HEK293 (cell line): ENCODE measurements at regions not wholly inside any gene's neighbourhood (a gene's known extent, or its start where the extent isn't known, plus 50 kb on each side); places are given as distances from the start of the nearest gene placed in this dataset.

Experiments
- CTCF ChIA-PET: fragments of 350-600 bp; formaldehyde crosslinking; extraction: SDS; loops from one replicate; lab custom pipeline; 2021; ENCODE audit warnings: antibody characterized with exemption; lab: Yijun Ruan, JAX
- POLR2A ChIA-PET: fragments of 300-600 bp; formaldehyde crosslinking; extraction: SDS; loops from one replicate; lab custom pipeline; 2020; ENCODE audit warnings: antibody characterized with exemption, inconsistent platforms; lab: Yijun Ruan, JAX
- H3K27ac ChIP-seq: fragments of 200-500 bp; sonication (Bioruptor generic); 2 replicates; pipeline ENCODE4 v1.5.1; 2014; ENCODE audit warnings: low read depth, low read length, control low read depth, inconsistent platforms; ENCODE audit errors: extremely low read depth
- H3K36me3 ChIP-seq, 2 experiments: fragments of 200-500 bp in 1 of 2; sonication (Bioruptor generic) in 1 of 2; 1 replicate in 1 of 2; 2 replicates in 1 of 2; pipeline ENCODE4 v1.5.1; 2014 to 2017; ENCODE audit warnings: inconsistent platforms in 2 of 2, low read length in 2 of 2; ENCODE audit not compliant: control insufficient read depth in 2 of 2, insufficient read depth in 1 of 2
- H3K4me1 ChIP-seq: fragments of 200-500 bp; sonication (Bioruptor generic); 2 replicates; pipeline ENCODE4 v1.5.1; 2014; ENCODE audit warnings: mild to moderate bottlenecking, low read length, inconsistent platforms; ENCODE audit not compliant: control insufficient read depth, insufficient read depth
- H3K4me3 ChIP-seq: 2 replicates; pipeline ENCODE4 v1.5.1; 2011; ENCODE audit warnings: low read depth, mild to moderate bottlenecking, control low read depth, low read length, moderate library complexity
- H3K9me3 ChIP-seq: fragments of 200-500 bp; sonication (Bioruptor generic); 2 replicates; pipeline ENCODE4 v1.5.1; 2014; ENCODE audit warnings: low read depth, low read length, inconsistent platforms; ENCODE audit not compliant: control insufficient read depth, insufficient read depth
- GLIS1 ChIP-seq: fragments of 450-650 bp; formaldehyde crosslinking; IDR thresholded peaks from 2 replicates; pipeline ENCODE4 v1.5.1; 2016; ENCODE audit warnings: missing biosample characterization, missing genetic modification characterization
- KLF1 ChIP-seq: fragments of 450-650 bp; formaldehyde crosslinking; IDR thresholded peaks from 2 replicates; pipeline ENCODE4 v1.5.1; 2016; ENCODE audit warnings: missing biosample characterization, missing genetic modification characterization
- PRDM6 ChIP-seq: fragments of 450-650 bp; formaldehyde crosslinking; IDR thresholded peaks from 2 replicates; pipeline ENCODE4 v1.5.1; 2017; ENCODE audit warnings: missing biosample characterization, missing genetic modification characterization
- SP3 ChIP-seq: fragments of 450-650 bp; formaldehyde crosslinking; IDR thresholded peaks from 2 replicates; pipeline ENCODE4 v1.5.1; 2016; ENCODE audit warnings: missing biosample characterization, missing genetic modification characterization
- TRIM28 ChIP-seq: IDR thresholded peaks from 2 replicates; pipeline ENCODE4 v1.6.1; 2011; ENCODE audit warnings: low read length, control low read depth, borderline replicate concordance
- ZFP3 ChIP-seq: fragments of 450-650 bp; formaldehyde crosslinking; IDR thresholded peaks from 2 replicates; pipeline ENCODE4 v1.5.1; 2016; ENCODE audit warnings: low read depth, missing biosample characterization, missing genetic modification characterization
- ZIC2 ChIP-seq: fragments of 450-650 bp; formaldehyde crosslinking; IDR thresholded peaks from 2 replicates; pipeline ENCODE4 v1.5.1; 2016; ENCODE audit warnings: missing biosample characterization, missing genetic modification characterization
- ZNF202 ChIP-seq: fragments of 450-650 bp; formaldehyde crosslinking; IDR thresholded peaks from 2 replicates; pipeline ENCODE4 v1.5.1; 2016; ENCODE audit warnings: missing biosample characterization, missing genetic modification characterization, borderline replicate concordance
- ZNF223 ChIP-seq: fragments of 450-650 bp; formaldehyde crosslinking; IDR thresholded peaks from 2 replicates; pipeline ENCODE4 v1.5.1; 2016; ENCODE audit warnings: missing biosample characterization, missing genetic modification characterization
- ZNF24 ChIP-seq: fragments of 450-650 bp; formaldehyde crosslinking; IDR thresholded peaks from 2 replicates; pipeline ENCODE4 v1.5.1; 2016; ENCODE audit warnings: missing biosample characterization, missing genetic modification characterization
- ZNF280C ChIP-seq: fragments of 450-650 bp; formaldehyde crosslinking; IDR thresholded peaks from 2 replicates; pipeline ENCODE4 v1.5.1; 2016; ENCODE audit warnings: missing biosample characterization, missing genetic modification characterization
- ZNF362 ChIP-seq: fragments of 450-650 bp; formaldehyde crosslinking; IDR thresholded peaks from 2 replicates; pipeline ENCODE4 v1.5.1; 2016; ENCODE audit warnings: missing biosample characterization, missing genetic modification characterization
- ZNF366 ChIP-seq: fragments of 450-650 bp; formaldehyde crosslinking; conservative IDR thresholded peaks from 2 replicates; pipeline ENCODE4 v1.5.1; 2016; ENCODE audit warnings: missing biosample characterization, missing genetic modification characterization
- ZNF394 ChIP-seq: fragments of 450-650 bp; formaldehyde crosslinking; IDR thresholded peaks from 2 replicates; pipeline ENCODE4 v1.5.1; 2016; ENCODE audit warnings: missing biosample characterization, missing genetic modification characterization, mild to moderate bottlenecking, moderate library complexity, borderline replicate concordance
- ZNF423 ChIP-seq: fragments of 450-650 bp; formaldehyde crosslinking; IDR thresholded peaks from 2 replicates; pipeline ENCODE4 v1.5.1; 2016; ENCODE audit warnings: missing biosample characterization, missing genetic modification characterization
- ZNF558 ChIP-seq: fragments of 450-650 bp; formaldehyde crosslinking; IDR thresholded peaks from 2 replicates; pipeline ENCODE4 v1.5.1; 2016; ENCODE audit warnings: missing biosample characterization, missing genetic modification characterization
- ZNF600 ChIP-seq: fragments of 450-650 bp; formaldehyde crosslinking; IDR thresholded peaks from 2 replicates; pipeline ENCODE4 v1.5.1; 2016; ENCODE audit warnings: missing biosample characterization, missing genetic modification characterization
- ZNF654 ChIP-seq: fragments of 450-650 bp; formaldehyde crosslinking; IDR thresholded peaks from 2 replicates; pipeline ENCODE4 v1.5.1; 2016; ENCODE audit warnings: low read depth, missing biosample characterization, missing genetic modification characterization
- ZNF670 ChIP-seq: fragments of 450-650 bp; formaldehyde crosslinking; IDR thresholded peaks from 2 replicates; pipeline ENCODE4 v1.5.1; 2016; ENCODE audit warnings: missing biosample characterization, missing genetic modification characterization, low read depth
- ZNF76 ChIP-seq: fragments of 450-650 bp; formaldehyde crosslinking; IDR thresholded peaks from 2 replicates; pipeline ENCODE4; 2016; ENCODE audit warnings: low read depth, missing biosample characterization, missing genetic modification characterization, borderline replicate concordance
- ZSCAN16 ChIP-seq: fragments of 450-650 bp; formaldehyde crosslinking; IDR thresholded peaks from 2 replicates; pipeline ENCODE4 v1.5.1; 2016; ENCODE audit warnings: missing biosample characterization, missing genetic modification characterization
- TF ChIP-seq, protein P1 (sequence below): fragments of 450-650 bp; formaldehyde crosslinking; IDR thresholded peaks from 2 replicates; pipeline ENCODE4 v1.5.1; 2016; ENCODE audit warnings: missing biosample characterization, missing genetic modification characterization
- TF ChIP-seq, protein P2 (sequence below): IDR thresholded peaks from 2 replicates; pipeline ENCODE4 v1.6.1; 2011; ENCODE audit warnings: mild to moderate bottlenecking, low read depth, low read length, borderline replicate concordance
- TF ChIP-seq, protein P3 (sequence below): fragments of 450-650 bp; formaldehyde crosslinking; IDR thresholded peaks from 2 replicates; pipeline ENCODE4 v1.5.1; 2016; ENCODE audit warnings: missing biosample characterization, missing genetic modification characterization

DNA sequence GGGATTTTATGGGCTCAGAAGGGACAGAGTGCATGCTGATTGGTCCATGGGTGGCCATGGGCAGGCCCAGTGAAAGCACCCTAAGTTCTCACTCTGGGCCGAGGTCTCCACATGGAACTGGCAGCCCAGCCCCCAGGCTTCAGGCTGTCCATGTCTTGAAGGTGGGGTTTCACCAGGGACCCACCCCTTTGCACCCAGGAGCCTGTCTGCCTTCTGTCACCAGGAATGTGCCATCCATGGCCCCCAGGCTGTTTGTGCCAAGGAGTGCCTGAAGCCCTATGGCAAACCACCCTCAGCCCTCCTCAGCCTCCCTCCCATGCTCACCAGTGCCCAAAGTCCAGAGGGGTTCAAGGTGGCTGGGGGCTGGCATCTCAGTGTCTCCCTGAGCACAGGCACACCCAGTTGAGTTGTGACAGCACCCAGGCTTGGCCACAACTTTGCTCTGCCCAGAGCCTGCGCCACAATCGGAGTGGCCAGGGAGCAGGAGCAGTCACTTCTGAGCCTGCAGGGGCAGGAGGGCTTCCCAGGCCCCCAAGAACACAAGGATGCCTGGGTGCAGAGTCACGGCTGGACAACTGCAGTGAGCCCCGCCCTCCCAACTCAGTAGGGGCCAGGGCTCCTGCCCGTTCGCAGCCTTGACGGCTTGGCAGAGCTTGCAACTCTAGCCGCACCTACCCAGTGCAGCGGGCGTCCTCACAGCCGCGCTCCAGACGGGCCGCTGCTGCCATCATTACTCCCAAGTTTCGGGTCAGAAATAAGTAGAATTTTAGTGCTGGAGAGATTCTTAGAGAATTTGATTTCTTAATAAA lies 185.3 kb upstream of the NUDT6 start:
- Histone ChIP-seq H3K27ac (no peak overlapping the region), H3K36me3 (peaks cover 0 to 5% of the 10 kb centered on the region in 2 experiments; a peak in 1 of 3 replicates)
- CTCF ChIA-PET: interaction anchor here (0.8 kb wide), 1 partner anchor 18 kb away, joined by 3 read pairs; no protein-coding TSS in a partner anchor
- TF ChIP-seq ZNF223 (no peak), GLIS1 (no peak), ZNF280C (no peak), ZNF600 (tag by site-specific recombination) (no peak)
- TF ChIP-seq, protein P1, sequence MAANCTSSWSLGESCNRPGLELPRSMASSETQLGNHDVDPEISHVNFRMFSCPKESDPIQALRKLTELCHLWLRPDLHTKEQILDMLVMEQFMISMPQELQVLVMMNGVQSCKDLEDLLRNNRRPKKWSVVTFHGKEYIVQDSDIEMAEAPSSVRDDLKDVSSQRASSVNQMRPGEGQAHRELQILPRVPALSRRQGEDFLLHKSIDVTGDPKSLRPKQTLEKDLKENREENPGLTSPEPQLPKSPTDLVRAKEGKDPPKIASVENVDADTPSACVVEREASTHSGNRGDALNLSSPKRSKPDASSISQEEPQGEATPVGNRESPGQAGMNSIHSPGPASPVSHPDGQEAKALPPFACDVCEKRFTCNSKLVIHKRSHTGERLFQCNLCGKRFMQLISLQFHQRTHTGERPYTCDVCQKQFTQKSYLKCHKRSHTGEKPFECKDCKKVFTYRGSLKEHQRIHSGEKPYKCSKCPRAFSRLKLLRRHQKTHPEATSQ (tag by site-specific recombination): no peak
- TF ChIP-seq, protein P2, sequence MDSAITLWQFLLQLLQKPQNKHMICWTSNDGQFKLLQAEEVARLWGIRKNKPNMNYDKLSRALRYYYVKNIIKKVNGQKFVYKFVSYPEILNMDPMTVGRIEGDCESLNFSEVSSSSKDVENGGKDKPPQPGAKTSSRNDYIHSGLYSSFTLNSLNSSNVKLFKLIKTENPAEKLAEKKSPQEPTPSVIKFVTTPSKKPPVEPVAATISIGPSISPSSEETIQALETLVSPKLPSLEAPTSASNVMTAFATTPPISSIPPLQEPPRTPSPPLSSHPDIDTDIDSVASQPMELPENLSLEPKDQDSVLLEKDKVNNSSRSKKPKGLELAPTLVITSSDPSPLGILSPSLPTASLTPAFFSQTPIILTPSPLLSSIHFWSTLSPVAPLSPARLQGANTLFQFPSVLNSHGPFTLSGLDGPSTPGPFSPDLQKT: no peak
- TF ChIP-seq, protein P3, sequence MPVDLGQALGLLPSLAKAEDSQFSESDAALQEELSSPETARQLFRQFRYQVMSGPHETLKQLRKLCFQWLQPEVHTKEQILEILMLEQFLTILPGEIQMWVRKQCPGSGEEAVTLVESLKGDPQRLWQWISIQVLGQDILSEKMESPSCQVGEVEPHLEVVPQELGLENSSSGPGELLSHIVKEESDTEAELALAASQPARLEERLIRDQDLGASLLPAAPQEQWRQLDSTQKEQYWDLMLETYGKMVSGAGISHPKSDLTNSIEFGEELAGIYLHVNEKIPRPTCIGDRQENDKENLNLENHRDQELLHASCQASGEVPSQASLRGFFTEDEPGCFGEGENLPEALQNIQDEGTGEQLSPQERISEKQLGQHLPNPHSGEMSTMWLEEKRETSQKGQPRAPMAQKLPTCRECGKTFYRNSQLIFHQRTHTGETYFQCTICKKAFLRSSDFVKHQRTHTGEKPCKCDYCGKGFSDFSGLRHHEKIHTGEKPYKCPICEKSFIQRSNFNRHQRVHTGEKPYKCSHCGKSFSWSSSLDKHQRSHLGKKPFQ: no peak
- TF ChIP-seq, all 188 proteins: peak for 0
- POLR2A ChIA-PET: no interaction called here
- H3K4me3 ChIP-seq: no peak overlapping the region
- H3K9me3 ChIP-seq: no peaks in the 10 kb centered on the region
- no peaks in the 10 kb centered on the region for H3K4me1 ChIP-seq

DNA sequence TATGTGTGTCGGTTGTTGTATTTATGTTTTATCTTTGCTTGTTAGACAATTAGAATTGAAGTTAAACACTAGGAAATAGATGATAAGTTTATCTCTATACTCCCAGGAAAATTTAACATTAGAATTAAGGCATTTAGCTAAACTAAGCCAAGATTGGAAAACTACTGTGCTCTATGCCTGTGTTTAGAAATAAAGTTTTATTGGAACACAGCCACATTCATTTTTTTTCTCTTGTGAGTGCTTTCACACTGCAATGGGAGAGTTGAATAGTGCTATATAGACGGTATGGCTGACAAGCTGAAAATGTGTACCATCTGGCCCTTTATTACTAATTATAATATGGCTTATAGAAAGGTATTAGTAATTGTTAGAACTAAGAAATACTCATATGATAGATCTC lies 186.7 kb upstream of the NUDT6 start:
- CTCF ChIA-PET: no interaction called here
- TF ChIP-seq ZNF654 (tag by site-specific recombination): no peak
- no peak for TF ChIP-seq ZNF202 (tag by site-specific recombination)
- TF ChIP-seq ZNF366: no peak
- no peak for TF ChIP-seq ZIC2 (tag by site-specific recombination)
- TF ChIP-seq ZNF670 (tag by site-specific recombination): no peak
- TF ChIP-seq PRDM6 (tag by site-specific recombination): no peak
- no peak for TF ChIP-seq ZNF24 (tag by site-specific recombination)
- TF ChIP-seq KLF1 (tag by site-specific recombination): no peak
- TF ChIP-seq ZSCAN16 (tag by site-specific recombination): no peak
- no peak for TF ChIP-seq SP3 (tag by site-specific recombination)
- no peak for TF ChIP-seq ZNF394 (tag by site-specific recombination)
- no peak for TF ChIP-seq ZFP3 (tag by site-specific recombination)
- TF ChIP-seq TRIM28: no peak
- no peak for TF ChIP-seq ZNF558 (tag by site-specific recombination)
- TF ChIP-seq ZNF423: no peak
- TF ChIP-seq ZNF362: no peak
- no peak for TF ChIP-seq ZNF76 (tag by site-specific recombination)

More for the DNA sequence above, 186.7 kb upstream of the NUDT6 start:
- no peak overlapping the region for H3K4me3 ChIP-seq
- no peaks in the 10 kb centered on the region for H3K4me1 ChIP-seq
- H3K27ac ChIP-seq: no peak overlapping the region
- no peaks in the 10 kb centered on the region for H3K9me3 ChIP-seq
- POLR2A ChIA-PET: no interaction called here
- peaks cover 0 to 5% of the 10 kb centered on the region in 2 experiments; a peak in 1 of 3 replicates for H3K36me3 ChIP-seq
